HT1080 (cell line): ENCODE measurements at regions not wholly inside any gene's neighbourhood (a gene's known extent, or its start where the extent isn't known, plus 50 kb on each side); places are given as distances from the start of the nearest gene placed in this dataset.
A peak's percentile ranks its signal among the peaks of the same experiment; 100 is the strongest.
"Not testable (repeated sequence)": the region's sequence is repeated elsewhere in the genome, so short reads cannot be mapped to it uniquely, and the experiment has no call there.

ENCODE experiments used
- DNase-seq: peaks from one replicate; pipeline ENCODE4 v3.0.0-alpha.2; 2015; ENCODE audit warnings: low read depth

DNA sequence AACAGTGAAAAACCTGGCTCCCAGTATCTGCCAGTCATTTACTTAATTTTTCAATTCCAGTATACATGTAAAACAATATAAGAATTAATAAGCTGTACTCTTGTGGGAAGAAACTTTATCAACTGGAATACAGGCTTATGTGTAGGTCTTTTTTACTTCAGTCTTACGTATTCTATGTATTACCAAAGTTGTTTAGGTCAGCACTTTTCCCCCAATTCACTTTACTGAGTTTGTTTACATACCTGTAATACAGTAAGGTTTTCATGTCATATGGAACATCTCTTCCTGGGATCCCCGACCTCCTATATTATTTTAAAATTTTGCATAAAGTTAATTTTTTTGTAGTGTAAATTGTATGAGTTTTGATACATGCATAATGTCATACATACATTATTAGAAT is 181.8 kb upstream of the OLFM3 start:
- no peak for DNase-seq

DNA sequence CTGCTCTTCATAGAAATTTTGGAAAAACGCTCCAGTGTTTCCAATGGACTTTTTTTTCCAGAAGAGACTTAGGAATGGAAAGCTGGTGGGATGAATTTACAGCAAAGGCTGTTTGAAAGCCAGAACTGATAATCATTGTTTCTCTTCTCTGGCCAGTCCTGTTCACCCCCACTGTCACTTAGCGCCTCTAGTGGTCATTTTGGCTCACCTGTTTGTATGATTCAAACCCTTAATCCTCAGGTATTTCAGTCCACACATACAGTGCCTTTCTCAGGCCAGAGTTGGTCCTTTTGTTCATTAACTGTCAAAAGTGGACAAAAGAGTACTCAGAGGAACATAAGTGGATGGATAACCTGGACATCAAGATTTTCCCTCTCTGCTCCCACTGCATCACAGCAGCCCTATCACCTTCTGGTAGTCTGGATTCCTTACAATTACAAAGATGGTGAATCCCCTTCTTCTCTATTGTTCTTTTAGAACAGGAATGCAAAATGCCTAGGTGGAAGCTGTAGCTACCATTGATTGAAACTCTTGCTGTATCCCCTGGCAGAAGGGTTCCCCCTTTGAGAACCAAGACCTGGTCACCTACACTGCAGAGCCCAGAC is 177.6 kb upstream of the OLFM3 start:
- DNase-seq = peak; percentile 7

DNA sequence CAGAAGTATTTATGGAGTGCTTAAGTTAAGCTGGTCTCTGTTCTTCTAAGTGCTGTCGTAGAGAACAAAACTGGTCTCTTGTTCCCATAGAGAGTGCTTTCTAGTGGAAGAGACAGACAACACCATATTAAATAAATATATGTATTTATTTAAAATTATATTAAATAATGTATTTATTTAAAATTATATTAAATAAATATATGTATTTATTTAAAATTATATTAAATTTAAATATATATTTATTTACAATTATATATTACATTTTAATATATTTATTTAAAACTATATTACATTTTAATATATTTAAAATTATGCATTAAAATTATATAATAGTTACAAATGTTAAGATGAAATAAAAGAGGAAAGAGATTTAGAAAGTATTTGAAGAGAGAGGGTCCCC is 175.5 kb upstream of the OLFM3 start:
- DNase-seq = no peak

- no peak for DNase-seq
Measured at GRCh38 chr1:102163799-102164198, 167.1 kb upstream of the OLFM3 start.

DNA sequence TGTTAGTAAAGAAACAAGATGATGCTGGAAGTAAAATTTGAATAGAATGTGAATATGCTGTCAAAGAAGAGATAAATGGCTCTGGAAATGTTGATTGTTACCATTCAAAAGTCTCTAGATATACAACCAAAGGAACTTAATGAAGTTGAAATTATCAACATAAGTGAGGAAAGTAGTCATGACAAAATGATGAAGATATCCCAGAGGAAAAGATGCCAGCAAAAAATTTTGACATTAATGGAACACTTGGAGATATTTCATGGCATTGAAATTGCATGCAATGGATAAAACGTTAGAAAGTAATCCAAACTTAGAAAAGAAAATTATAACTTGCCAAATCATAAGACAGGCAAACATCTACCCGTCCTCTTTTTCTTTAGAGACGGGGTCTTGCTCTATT is 154.5 kb upstream of the OLFM3 start:
- DNase-seq = no peak

DNA sequence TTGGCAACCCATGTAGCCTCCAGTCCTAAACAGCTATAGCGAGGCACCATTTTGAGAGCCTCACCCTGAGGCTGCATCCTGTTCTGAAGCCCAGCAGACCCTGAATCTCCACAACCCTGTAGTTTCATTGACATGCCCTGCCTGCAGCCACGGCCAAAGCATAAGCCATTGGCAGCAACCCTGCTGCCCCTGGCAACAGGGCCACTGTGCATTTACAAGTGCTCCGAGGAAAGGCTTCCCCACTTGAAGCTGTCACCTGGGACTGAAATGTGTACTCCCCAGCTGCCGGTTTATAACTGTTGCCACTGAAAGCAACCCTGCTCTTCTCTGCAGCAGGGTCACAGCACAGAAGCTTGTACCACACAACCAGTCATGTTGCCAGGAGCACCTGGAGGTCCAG is 124.2 kb upstream of the OLFM3 start:
- DNase-seq = no peak

DNA sequence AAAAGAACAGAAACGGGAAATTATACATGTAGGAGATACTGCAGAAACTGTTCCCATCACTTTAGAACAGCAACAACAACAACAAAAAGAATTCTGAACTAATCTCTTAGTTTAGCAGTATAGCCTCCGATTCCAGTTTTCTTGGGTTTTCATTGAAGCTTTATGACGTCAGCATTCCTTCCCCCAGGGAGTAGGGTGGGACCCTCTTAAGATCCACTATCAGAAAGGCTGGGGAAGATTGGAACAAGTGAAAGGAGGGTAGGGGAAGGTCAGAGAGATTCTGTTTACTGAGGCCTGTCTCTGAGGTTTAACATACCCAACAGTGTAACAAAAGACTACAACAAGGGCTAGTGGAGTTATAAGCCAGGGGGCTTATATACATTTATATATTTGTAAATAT is 121.4 kb upstream of the OLFM3 start:
- no peak for DNase-seq

DNA sequence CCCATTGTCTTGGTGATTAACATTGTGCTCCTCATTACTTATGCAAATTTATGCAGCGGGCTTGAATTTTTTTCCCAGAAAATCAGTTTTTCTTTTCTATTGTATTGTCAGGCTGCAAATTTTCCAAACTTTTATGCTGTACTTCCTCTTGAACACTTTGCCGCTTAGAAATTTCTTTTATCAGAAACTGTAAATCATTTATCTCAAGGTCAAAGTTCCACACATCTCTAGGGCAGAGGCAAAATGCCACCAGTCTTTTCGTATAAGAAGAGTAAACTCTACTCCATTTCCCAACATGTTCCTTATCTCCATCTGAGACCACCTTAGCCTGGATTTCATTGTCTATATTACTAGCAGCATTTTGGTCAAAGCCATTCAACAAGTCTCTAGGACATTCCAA is 113.9 kb upstream of the OLFM3 start:
- DNase-seq = no peak

DNA sequence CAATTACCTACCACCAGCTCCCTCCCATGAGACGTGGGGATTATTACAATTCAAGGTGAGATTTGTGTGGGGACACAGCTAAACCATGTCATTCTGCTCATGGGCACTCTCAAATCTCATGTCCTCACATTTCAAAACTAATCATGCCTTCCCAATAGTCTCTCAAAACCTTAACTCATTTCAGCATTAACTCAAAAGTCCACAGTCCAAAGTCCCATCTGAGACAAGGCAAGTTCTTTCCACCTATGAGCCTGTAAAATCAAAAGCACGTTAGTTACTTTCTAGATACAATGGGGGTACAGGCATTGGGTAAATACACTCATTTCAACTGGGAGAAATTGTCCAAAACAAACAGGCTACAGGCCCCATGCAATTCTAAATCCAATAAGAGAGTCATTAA is 112.8 kb upstream of the OLFM3 start:
- not testable (repeated sequence) for DNase-seq

GRCh38 chr1:102107441-102107840 is 110.7 kb upstream of the OLFM3 start:
- no peak for DNase-seq

- no peak for DNase-seq
Measured at GRCh38 chr1:102105931-102106550, 109.3 kb upstream of the OLFM3 start.

DNA sequence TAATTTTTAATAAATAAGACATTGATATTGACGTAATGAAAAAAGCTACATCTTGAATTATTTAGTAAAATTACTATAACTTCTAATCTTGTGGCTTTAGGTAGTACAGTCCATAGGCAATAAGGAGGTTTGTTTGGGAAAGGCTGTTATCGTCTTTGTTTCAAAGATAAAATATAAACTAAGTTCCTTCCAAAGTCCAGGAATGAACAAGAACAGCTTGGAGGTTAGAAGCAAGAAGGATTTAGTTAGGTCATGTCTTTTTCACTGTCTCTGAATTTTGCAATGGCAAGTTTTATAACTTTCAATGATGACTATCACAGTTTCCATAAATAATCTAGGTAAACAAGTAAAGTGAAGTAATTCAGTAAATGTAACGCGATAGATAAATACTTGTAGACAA is 106.9 kb upstream of the OLFM3 start:
- DNase-seq = no peak

GRCh38 chr1:102102276-102102780 is 105.6 kb upstream of the OLFM3 start:
- no peak for DNase-seq

GRCh38 chr1:102100666-102101065 is 103.9 kb upstream of the OLFM3 start:
- DNase-seq = no peak

DNA sequence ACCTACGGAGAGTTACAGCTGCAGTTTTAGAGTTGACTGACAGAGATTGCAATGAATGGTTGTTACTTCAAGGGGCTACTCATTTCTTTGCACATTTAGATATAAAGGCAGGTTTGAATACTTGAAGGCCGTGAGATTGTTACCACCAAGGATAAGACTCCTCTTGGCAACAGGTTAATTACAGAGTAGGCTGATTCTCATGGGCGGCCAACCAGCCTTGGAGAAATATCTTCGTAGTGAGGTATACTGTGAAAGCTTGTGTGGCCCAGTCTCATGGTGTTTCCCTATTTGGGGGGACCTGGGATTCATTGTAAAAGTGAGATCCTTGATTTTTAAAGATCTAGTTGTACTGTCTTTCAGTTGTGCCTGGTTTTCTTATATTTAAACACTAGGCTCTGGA is 103.2 kb upstream of the OLFM3 start:
- DNase-seq = no peak

DNA sequence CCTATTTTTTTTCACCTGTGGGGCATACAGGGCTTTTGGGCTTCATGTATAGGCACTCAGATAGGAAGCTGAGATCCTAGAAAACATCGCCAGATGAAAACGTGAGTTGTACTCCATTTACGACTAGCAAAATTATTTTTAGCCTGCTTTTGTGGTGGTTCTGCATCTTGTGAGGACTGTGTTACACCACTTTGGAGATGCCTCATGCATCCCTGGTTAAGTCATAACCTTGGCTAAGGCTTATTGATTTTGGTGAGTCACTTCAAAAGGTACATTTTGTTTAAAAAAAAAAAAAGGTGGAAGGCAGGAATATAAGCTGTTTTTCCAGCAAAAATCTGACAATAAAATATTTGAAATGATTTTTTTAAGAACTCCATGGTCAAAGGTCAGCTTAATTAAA is 101.8 kb upstream of the OLFM3 start:
- DNase-seq = no peak

GRCh38 chr1:102098081-102098480 is 101.4 kb upstream of the OLFM3 start:
- no peak for DNase-seq

DNA sequence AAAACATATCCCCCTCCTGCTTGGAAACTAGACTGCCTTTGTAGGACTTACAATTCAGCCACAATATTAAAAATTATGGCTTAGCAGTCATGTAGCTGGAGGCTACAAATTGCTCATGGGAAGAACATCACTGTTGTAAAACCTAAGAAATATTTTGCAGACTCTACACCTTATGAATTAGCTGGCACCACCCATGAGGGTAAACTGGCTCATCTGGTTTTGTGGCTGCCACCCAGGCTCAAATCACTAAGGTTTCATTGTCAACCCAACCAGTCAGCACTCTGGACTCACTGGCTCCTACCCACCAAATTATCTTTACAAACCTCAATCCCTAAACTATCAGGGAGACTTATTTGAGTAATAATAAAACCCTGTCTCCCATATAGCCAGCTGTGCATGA is 100.7 kb upstream of the OLFM3 start:
- no peak for DNase-seq

- DNase-seq = no peak
Measured at GRCh38 chr1:102096162-102096561, 99.4 kb upstream of the OLFM3 start.

DNA sequence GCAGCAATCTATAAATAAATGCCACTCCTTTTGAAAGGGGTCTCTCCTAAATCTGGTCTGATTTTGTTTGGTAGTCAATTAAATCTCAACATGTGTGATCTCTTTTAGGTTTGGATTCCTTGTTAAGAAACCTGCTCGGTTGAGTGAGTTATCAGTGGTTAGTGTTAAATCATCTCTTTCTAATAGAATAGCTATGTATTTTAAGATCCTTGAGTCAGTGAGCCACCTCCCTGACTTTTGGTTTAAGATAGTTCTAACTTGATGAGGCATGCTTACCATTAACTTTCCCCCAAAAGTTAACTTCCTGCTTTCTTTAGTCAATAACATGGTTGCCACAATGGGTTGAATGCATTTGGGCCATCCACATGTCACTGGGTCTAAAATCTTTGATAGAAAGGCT is 93.1 kb upstream of the OLFM3 start:
- DNase-seq = no peak

- DNase-seq = peak; percentile 15
Measured at GRCh38 chr1:102085896-102086295, 89.2 kb upstream of the OLFM3 start.

DNA sequence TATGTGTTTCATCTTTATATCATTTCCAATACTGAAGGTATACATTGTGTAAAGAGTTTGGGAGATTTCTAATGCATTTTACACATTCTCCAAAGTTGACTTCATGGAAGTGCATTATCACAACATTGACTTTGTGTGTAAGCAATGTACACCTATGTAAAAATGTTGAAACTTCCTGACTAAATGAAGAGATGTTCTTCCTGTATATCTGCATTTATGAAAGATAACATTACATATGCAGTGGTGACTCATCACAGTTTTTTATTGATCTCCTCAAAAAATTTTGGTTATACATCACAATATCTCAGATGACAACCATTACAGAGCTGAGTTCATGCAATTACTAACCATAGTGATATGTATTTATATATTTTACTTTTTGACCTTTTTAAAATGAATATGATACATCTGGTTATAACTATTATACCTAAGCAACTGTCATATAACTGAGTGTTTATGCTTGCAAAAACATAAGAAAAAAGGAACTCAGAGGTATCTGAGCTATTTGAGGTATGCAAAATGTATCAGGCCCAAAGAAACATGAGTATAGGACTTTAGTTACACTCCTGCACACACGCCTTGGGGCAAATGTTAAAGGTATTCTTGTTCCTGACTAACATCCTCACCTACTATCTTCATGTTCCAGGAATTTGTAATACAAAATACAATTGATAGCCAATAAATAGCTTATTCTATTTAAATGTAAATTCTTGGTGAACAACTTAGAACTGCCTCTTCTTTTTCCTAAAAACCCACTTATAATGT is 88.2 kb upstream of the OLFM3 start:
- no peak for DNase-seq

GRCh38 chr1:102083192-102083591 is 86.5 kb upstream of the OLFM3 start:
- no peak for DNase-seq
